A549 (cell line): ENCODE measurements at regions not wholly inside any gene's neighbourhood (a gene's known extent, or its start where the extent isn't known, plus 50 kb on each side); places are given as distances from the start of the nearest gene placed in this dataset.
A peak's percentile ranks its signal among the peaks of the same experiment; 100 is the strongest.

ENCODE experiments used
- ATAC-seq, 2 experiments: fragments of 200-7000 bp in 1 of 2; fragments of >200 bp in 1 of 2; cut with Nextera tagmentation in 1 of 2; cut with Tn5 transposase in 1 of 2; 3 replicates each; pipeline versions ENCODE4 v1.8.0 to v1.9.1; 2018 to 2020; ENCODE audit warnings: mild to moderate bottlenecking in 1 of 2, moderate library complexity in 1 of 2
- CTCF ChIA-PET: fragments of 300-600 bp; sonication (Branson Sonifier 250); formaldehyde crosslinking; extraction: SDS; loops from one replicate; lab custom pipeline; 2021; ENCODE audit warnings: antibody characterized with exemption, inconsistent platforms; lab: Yijun Ruan, JAX
- POLR2A ChIA-PET: fragments of 350-600 bp; formaldehyde crosslinking; extraction: SDS; loops from one replicate; lab custom pipeline; 2021; ENCODE audit warnings: antibody characterized with exemption, inconsistent platforms; lab: Yijun Ruan, JAX
- DNase-seq, 2 experiments: peaks; one replicate each; pipeline versions ENCODE4 v3.0.0 to v3.0.0-alpha.2; 2011 to 2016; ENCODE audit warnings: low read depth in 1 of 2, low spot score in 1 of 2
- FAIRE-seq: peaks from 2 replicates; lab custom pipeline; 2011; peaks lifted over from hg19 to GRCh38; lab: Jason Lieb, UNC
- H3K27ac ChIP-seq, 2 experiments: fragments of >200 bp; sonication (Bioruptor Twin); formaldehyde crosslinking; 3 replicates each; pipeline ENCODE4 v1.5.1; 2016 to 2017
- H3K4me1 ChIP-seq: fragments of >200 bp; sonication (Bioruptor Twin); formaldehyde crosslinking; 3 replicates; pipeline ENCODE4 v1.6.1; 2016
- H3K4me2 ChIP-seq: fragments of >200 bp; sonication (Bioruptor Twin); formaldehyde crosslinking; 3 replicates; pipeline ENCODE4 v1.6.1; 2016
- H3K4me3 ChIP-seq: fragments of >200 bp; sonication (Bioruptor Twin); formaldehyde crosslinking; 3 replicates; pipeline ENCODE4 v1.5.1; 2016
- H3K9me3 ChIP-seq: fragments of >200 bp; sonication (Bioruptor Twin); formaldehyde crosslinking; 3 replicates; pipeline ENCODE4 v1.6.1; 2016
- ATOH8 ChIP-seq: fragments of 250-450 bp; sonication (Bioruptor Pico); IDR thresholded peaks from 2 replicates; pipeline ENCODE4 v1.5.0; 2020; ENCODE audit warnings: low read depth, mild to moderate bottlenecking, moderate library complexity
- BCL3 ChIP-seq: fragments of >200 bp; sonication (Bioruptor Twin); formaldehyde crosslinking; IDR thresholded peaks from 3 replicates; pipeline ENCODE4 v1.6.1; 2016
- BHLHE40 ChIP-seq: IDR thresholded peaks from 2 replicates; pipeline ENCODE4 v1.6.1; 2012; ENCODE audit warnings: low read depth, low read length, inconsistent platforms
- CBX2 ChIP-seq: fragments of 200-600 bp; sonication (generic); IDR thresholded peaks from 2 replicates; pipeline ENCODE4 v1.6.1; 2016; ENCODE audit warnings: low read depth, mild to moderate bottlenecking, borderline replicate concordance
- EHMT2 ChIP-seq: fragments of 200-600 bp; sonication (generic); IDR thresholded peaks from 2 replicates; pipeline ENCODE4 v1.6.1; 2016; ENCODE audit warnings: antibody characterized with exemption, low read depth, mild to moderate bottlenecking, moderate library complexity
- ELK1 ChIP-seq: fragments of 150-350 bp; IDR thresholded peaks from 2 replicates; pipeline ENCODE4 v1.6.1; 2014; ENCODE audit warnings: low read depth, mild to moderate bottlenecking, low read length
- FOSB ChIP-seq: fragments of 250-450 bp; sonication (Bioruptor Pico); IDR thresholded peaks from 2 replicates; pipeline ENCODE4 v1.5.0; 2020; ENCODE audit warnings: mild to moderate bottlenecking, moderate library complexity
- FOSL2 ChIP-seq, 2 experiments: fragments of 450-650 bp in 1 of 2; fragments of >200 bp in 1 of 2; sonication (Bioruptor Twin) in 1 of 2; formaldehyde crosslinking; IDR thresholded peaks; 2 replicates each; pipeline versions ENCODE4 v1.5.0 to v1.6.1; 2016 to 2020; ENCODE audit warnings: mild to moderate bottlenecking in 1 of 2, moderate library complexity in 1 of 2
- FOXS1 ChIP-seq: fragments of 250-450 bp; sonication (Bioruptor Pico); IDR thresholded peaks from 2 replicates; pipeline ENCODE4 v1.5.0; 2020; ENCODE audit warnings: mild to moderate bottlenecking, moderate library complexity
- HOXB5 ChIP-seq: fragments of 250-450 bp; sonication (Bioruptor Pico); IDR thresholded peaks from 2 replicates; pipeline ENCODE4 v1.5.0; 2020; ENCODE audit warnings: mild to moderate bottlenecking, moderate library complexity
- JUN ChIP-seq, 2 experiments: fragments of >200 bp; sonication (Bioruptor Twin); formaldehyde crosslinking; IDR thresholded peaks; 2 replicates in 1 of 2; 3 replicates in 1 of 2; pipeline ENCODE4 v1.6.1; 2016 to 2017
- JUNB ChIP-seq: fragments of >200 bp; sonication (Bioruptor Twin); formaldehyde crosslinking; IDR thresholded peaks from 2 replicates; pipeline ENCODE4 v1.6.1; 2016
- KDM1A ChIP-seq: fragments of 200-600 bp; sonication (generic); IDR thresholded peaks from 2 replicates; pipeline ENCODE4 v1.6.1; 2016; ENCODE audit warnings: low read depth, mild to moderate bottlenecking
- NFE2L2 ChIP-seq: fragments of 150-350 bp; conservative IDR thresholded peaks from 2 replicates; pipeline ENCODE4 v1.6.1; 2014; ENCODE audit warnings: low read length
- RAD21 ChIP-seq, 2 experiments: fragments of >200 bp in 1 of 2; sonication (Bioruptor Twin) in 1 of 2; formaldehyde crosslinking in 1 of 2; IDR thresholded peaks in 1 of 2; conservative IDR thresholded peaks in 1 of 2; 2 replicates in 1 of 2; 3 replicates in 1 of 2; pipeline ENCODE4 v1.6.1; 2012 to 2018; ENCODE audit warnings: inconsistent platforms in 1 of 2
- RARB ChIP-seq: fragments of 250-450 bp; sonication (Bioruptor Pico); IDR thresholded peaks from 2 replicates; pipeline ENCODE4 v1.8.0; 2021; ENCODE audit warnings: mild to moderate bottlenecking, moderate library complexity
- RNF2 ChIP-seq: fragments of 200-600 bp; sonication (generic); IDR thresholded peaks from 2 replicates; pipeline ENCODE4 v1.6.1; 2016; ENCODE audit warnings: low read depth, mild to moderate bottlenecking, antibody characterized with exemption, moderate library complexity, borderline replicate concordance
- SREBF2 ChIP-seq: fragments of 450-650 bp; IDR thresholded peaks from 2 replicates; pipeline ENCODE4 v1.6.1; 2014; ENCODE audit warnings: mild to moderate bottlenecking, moderate library complexity
- TFCP2L1 ChIP-seq: fragments of 250-450 bp; sonication (Bioruptor Pico); IDR thresholded peaks from 2 replicates; pipeline ENCODE4 v1.5.0; 2021; ENCODE audit warnings: mild to moderate bottlenecking
- TP53 ChIP-seq: fragments of 250-450 bp; sonication (Bioruptor Pico); IDR thresholded peaks from 2 replicates; pipeline ENCODE4 v1.5.0; 2021; ENCODE audit warnings: mild to moderate bottlenecking, moderate library complexity
- USF2 ChIP-seq: fragments of 450-650 bp; IDR thresholded peaks from 2 replicates; pipeline ENCODE4 v1.6.1; 2014; ENCODE audit warnings: antibody characterized with exemption
- ZC3H11A ChIP-seq: fragments of 450-650 bp; IDR thresholded peaks from 2 replicates; pipeline ENCODE4 v1.6.1; 2014; ENCODE audit warnings: antibody characterized with exemption, mild to moderate bottlenecking
- ZSCAN20 ChIP-seq: fragments of 250-450 bp; sonication (Bioruptor Pico); IDR thresholded peaks from 2 replicates; pipeline ENCODE4 v1.8.0; 2022; ENCODE audit warnings: mild to moderate bottlenecking, moderate library complexity
- WGBS: methylation state at CpG from one replicate; pipeline ENCODE4 v1.1.6; 2017; ENCODE audit errors: missing lambda C conversion rate; 5-methylcytosine and 5-hydroxymethylcytosine counted together
- TF ChIP-seq, protein P1 (sequence below): IDR thresholded peaks from 2 replicates; pipeline ENCODE4 v1.6.1; 2012
- TF ChIP-seq, protein P2 (sequence below): fragments of 250-450 bp; sonication (Bioruptor Pico); IDR thresholded peaks from 2 replicates; pipeline ENCODE4 v1.5.0; 2021; ENCODE audit warnings: mild to moderate bottlenecking, moderate library complexity, borderline replicate concordance

- FAIRE-seq (no peak), DNase-seq (no peak), ATAC-seq (no peak)
- no peak overlapping the region for H3K4me2 ChIP-seq
- TF ChIP-seq BCL3 (no peak), NFE2L2 (no peak), HOXB5 (CRISPR knock-in tag) (no peak), ZC3H11A (no peak), EHMT2 (no peak), SREBF2 (no peak), TP53 (CRISPR knock-in tag) (no peak), FOXS1 (CRISPR knock-in tag) (no peak)
- TF ChIP-seq, protein P1, sequence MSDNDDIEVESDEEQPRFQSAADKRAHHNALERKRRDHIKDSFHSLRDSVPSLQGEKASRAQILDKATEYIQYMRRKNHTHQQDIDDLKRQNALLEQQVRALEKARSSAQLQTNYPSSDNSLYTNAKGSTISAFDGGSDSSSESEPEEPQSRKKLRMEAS, result no peak
- no peaks in the 10 kb centered on the region for H3K4me1 ChIP-seq
- 26% methylated on average over 4 of the region's 4 CpGs for WGBS
- CTCF ChIA-PET, result interaction anchor here (1.0 to 1.1 kb wide), 2 partner anchors 14 to 84 kb away, joined by 3 read pairs; no protein-coding TSS in a partner anchor
- H3K9me3 ChIP-seq, result no peaks in the 10 kb centered on the region
- POLR2A ChIA-PET, result no interaction called here
- no peak overlapping the region for H3K27ac ChIP-seq
- no peak overlapping the region for H3K4me3 ChIP-seq
These were observed 142.0 kb upstream of the AGBL1 start for GRCh38 chr15:85937661-85938060.

DNA sequence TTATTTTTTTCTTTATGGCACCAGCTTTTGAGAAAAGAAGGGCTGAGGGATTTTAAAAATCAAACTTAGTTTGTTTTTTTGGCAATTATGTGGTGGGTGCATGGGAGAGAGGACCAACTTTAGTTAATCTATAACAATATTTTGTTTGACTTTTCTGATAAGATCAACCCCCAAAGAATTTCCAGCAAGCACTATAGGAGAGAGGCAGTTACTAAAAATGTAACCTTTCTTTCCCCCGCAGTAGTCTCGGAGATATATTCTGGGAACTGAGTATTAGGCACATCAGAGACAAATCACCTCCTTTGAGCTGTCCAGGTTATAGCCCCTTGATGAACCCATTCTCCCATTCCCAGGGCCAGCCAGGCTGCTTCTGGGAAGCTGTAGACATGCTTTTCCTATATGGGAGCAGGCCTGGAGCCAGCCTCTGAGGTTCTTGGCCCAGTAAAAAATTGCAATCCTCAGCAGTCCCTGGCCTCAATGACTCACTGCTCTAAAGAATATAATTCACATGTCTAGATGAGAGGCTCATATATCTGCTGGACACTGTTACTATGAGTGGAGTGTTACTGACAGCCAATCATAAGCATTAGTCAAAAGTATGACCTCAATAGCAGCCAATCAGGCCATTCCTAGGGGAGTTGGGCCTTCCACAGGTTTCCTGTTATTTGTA, 138.3 kb upstream of the AGBL1 start:
- ATAC-seq (peak in 1 of 2 experiments; percentile 54; a peak in 3 of 6 replicates), FAIRE-seq (no peak), DNase-seq (peak in 1 of 2 experiments; percentile 4)
- WGBS, result 82% methylated on average over 2 of the region's 2 CpGs
- ChIA-PET POLR2A (no interaction called here), CTCF (no interaction called here)
- Histone ChIP-seq H3K4me3 (no peak overlapping the region), H3K9me3 (no peaks in the 10 kb centered on the region), H3K4me2 (no peak overlapping the region), H3K4me1 (no peaks in the 10 kb centered on the region), H3K27ac (no peak overlapping the region)
- TF ChIP-seq NFE2L2, result no peak
- TF ChIP-seq ZSCAN20, result no peak
- TF ChIP-seq BCL3, result no peak
- TF ChIP-seq ATOH8, result no peak
- no peak for TF ChIP-seq JUN (IDR thresholded peaks at IDR 0.05)
- no peak for TF ChIP-seq RNF2
- TF ChIP-seq, protein P2, sequence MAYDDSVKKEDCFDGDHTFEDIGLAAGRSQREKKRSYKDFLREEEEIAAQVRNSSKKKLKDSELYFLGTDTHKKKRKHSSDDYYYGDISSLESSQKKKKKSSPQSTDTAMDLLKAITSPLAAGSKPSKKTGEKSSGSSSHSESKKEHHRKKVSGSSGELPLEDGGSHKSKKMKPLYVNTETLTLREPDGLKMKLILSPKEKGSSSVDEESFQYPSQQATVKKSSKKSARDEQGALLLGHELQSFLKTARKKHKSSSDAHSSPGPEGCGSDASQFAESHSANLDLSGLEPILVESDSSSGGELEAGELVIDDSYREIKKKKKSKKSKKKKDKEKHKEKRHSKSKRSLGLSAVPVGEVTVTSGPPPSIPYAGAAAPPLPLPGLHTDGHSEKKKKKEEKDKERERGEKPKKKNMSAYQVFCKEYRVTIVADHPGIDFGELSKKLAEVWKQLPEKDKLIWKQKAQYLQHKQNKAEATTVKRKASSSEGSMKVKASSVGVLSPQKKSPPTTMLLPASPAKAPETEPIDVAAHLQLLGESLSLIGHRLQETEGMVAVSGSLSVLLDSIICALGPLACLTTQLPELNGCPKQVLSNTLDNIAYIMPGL (CRISPR knock-in tag), result no peak
- no peak for TF ChIP-seq ELK1
- no peak for TF ChIP-seq JUNB
- TF ChIP-seq RAD21 (conservative IDR thresholded peaks at IDR 0.05 in 1 of 2, IDR thresholded peaks at IDR 0.05 in 1 of 2), result no peak
- TF ChIP-seq KDM1A, result no peak
- TF ChIP-seq HOXB5 (CRISPR knock-in tag), result no peak
- no peak for TF ChIP-seq FOSB (CRISPR knock-in tag)
- TF ChIP-seq, protein P1, result no peak
- no peak for TF ChIP-seq RARB (CRISPR knock-in tag)
- TF ChIP-seq CBX2, result no peak
- TF ChIP-seq TFCP2L1 (CRISPR knock-in tag), result no peak
- TF ChIP-seq BHLHE40, result no peak
- TF ChIP-seq USF2, result no peak
- no peak for TF ChIP-seq FOSL2 (IDR thresholded peaks at IDR 0.05)
- TF ChIP-seq FOSL2 (CRISPR knock-in tag; IDR thresholded peaks at IDR 0.05), result no peak
